ENCODE measurements at regions not wholly inside any gene's neighbourhood (a gene's known extent, or its start where the extent isn't known, plus 50 kb on each side); places are given as distances from the start of the nearest gene placed in this dataset.

DNA sequence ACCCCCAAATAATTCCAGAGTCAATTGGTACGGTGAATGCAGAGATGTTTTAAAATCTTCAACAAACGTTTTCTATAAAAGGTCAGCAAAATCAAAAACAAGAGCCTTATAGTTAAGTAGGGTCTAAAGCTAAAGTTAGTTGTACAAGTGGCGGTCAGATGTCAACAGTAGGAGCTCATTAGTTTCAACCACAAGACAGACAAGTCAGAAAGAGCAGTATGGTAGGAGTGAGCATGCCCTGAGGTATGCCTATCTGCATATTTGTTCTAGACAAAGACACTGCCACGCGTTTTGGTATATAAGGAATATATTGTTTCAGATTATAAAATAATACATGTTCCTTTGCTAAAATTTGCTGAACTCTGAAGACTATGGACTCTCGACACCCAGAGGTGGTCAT, 431.5 kb upstream of the KIF2B start:
- no peak for DNase-seq (ENCODE audit: low read depth)
- H3K4me3 ChIP-seq (ENCODE audit: low read length): no peak overlapping the region
- TF ChIP-seq, protein P1, sequence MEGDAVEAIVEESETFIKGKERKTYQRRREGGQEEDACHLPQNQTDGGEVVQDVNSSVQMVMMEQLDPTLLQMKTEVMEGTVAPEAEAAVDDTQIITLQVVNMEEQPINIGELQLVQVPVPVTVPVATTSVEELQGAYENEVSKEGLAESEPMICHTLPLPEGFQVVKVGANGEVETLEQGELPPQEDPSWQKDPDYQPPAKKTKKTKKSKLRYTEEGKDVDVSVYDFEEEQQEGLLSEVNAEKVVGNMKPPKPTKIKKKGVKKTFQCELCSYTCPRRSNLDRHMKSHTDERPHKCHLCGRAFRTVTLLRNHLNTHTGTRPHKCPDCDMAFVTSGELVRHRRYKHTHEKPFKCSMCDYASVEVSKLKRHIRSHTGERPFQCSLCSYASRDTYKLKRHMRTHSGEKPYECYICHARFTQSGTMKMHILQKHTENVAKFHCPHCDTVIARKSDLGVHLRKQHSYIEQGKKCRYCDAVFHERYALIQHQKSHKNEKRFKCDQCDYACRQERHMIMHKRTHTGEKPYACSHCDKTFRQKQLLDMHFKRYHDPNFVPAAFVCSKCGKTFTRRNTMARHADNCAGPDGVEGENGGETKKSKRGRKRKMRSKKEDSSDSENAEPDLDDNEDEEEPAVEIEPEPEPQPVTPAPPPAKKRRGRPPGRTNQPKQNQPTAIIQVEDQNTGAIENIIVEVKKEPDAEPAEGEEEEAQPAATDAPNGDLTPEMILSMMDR (conservative IDR thresholded peaks at IDR 0.05; ENCODE audit: low read length): no peak

DNA sequence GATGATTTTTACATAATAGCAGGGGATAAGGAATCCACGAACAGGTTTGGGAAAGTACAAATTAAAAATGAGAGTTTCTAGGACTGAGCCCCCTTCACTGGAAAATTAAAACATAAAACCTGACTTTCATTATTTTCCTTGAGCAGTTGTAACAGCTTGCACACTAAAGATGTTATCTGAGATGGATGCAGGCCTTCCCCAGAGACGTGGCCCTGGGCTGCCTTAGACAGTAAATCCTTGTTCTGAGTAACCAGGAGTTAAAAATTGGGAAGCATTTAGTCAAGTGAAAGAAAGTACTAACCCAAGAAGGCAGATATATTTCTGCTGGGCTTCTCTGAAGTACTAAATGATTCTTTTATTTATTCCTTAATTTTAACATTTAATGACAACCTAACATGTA, 432.2 kb upstream of the KIF2B start:
- H3K4me3 ChIP-seq (ENCODE audit: low read length): no peak overlapping the region
- no peak for DNase-seq (ENCODE audit: low read depth)
- TF ChIP-seq, protein P1 (conservative IDR thresholded peaks at IDR 0.05; ENCODE audit: low read length): no peak

GRCh38 chr17:53387745-53388144, 435.0 kb upstream of the KIF2B start:
- no peak for DNase-seq (ENCODE audit: low read depth)
- no peak overlapping the region for H3K4me3 ChIP-seq (ENCODE audit: low read length)
- TF ChIP-seq, protein P1 (conservative IDR thresholded peaks at IDR 0.05; ENCODE audit: low read length): no peak

DNA sequence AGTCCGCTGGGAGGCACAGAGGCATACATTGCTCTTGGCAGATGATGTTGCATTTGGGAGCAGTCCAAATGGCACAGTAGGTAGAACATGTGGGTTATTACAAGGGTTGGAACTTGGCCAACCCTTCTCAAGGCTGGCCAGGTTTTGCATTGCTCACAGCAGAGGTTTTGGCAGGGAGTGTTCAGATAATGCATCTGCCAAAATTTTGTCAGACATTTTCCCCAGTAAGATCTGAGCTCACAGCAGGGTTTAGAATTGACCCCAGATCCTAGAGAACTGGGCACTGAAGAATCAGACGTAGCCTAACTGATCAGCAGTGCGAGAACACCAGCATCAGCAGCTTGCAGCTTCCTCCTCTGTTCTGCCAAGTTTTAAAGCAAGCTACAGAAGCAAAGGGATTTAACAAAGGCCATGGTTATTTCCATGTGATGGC, 468.8 kb upstream of the KIF2B start:
- TF ChIP-seq, protein P1 (conservative IDR thresholded peaks at IDR 0.05; ENCODE audit: low read length): no peak
- H3K4me3 ChIP-seq (ENCODE audit: low read length): no peak overlapping the region
- no peak for DNase-seq (ENCODE audit: low read depth)

GRCh38 chr17:53344778-53345177, 477.9 kb upstream of the KIF2B start:
- DNase-seq (ENCODE audit: low read depth): no peak
- no peak overlapping the region for H3K4me3 ChIP-seq (ENCODE audit: low read length)
- TF ChIP-seq, protein P1 (conservative IDR thresholded peaks at IDR 0.05; ENCODE audit: low read length): no peak

DNA sequence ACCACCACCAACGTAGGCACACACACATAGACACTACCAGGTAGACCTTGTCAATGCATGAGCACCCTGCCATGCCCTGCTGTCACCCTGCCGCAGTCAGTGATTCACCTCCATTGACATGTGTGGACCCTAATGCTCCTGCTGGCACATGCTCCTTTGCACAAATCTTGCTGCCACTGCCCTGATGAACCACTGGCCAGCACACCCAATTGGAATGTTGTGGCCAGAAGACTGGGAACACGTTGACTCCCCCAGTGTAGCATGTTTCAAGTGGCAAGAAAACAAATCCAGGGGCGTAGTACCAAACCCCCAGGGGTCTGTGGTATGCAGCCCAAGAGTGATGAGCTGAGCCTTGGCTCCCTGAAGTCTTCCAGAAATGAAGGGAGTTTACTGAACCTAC, 486.4 kb upstream of the KIF2B start:
- TF ChIP-seq, protein P1 (conservative IDR thresholded peaks at IDR 0.05; ENCODE audit: low read length): no peak
- DNase-seq (ENCODE audit: low read depth): no peak

GRCh38 chr17:53335443-53335842, 487.3 kb upstream of the KIF2B start:
- no peak for DNase-seq (ENCODE audit: low read depth)
- TF ChIP-seq, protein P1 (conservative IDR thresholded peaks at IDR 0.05; ENCODE audit: low read length): no peak
- no peak overlapping the region for H3K4me3 ChIP-seq (ENCODE audit: low read length)

More for the DNA sequence above, 486.4 kb upstream of the KIF2B start:
- H3K4me3 ChIP-seq (ENCODE audit: low read length): no peak overlapping the region

All from AG10803 (cell line).